Esophagus squamous epithelium (tissue), 5 donors: ENCODE measurements at regions not wholly inside any gene's neighbourhood (a gene's known extent, or its start where the extent isn't known, plus 50 kb on each side); places are given as distances from the start of the nearest gene placed in this dataset.

Source experiments
- DNase-seq: peaks from one replicate; lab custom pipeline; 2025; lab: John Stamatoyannopoulos, UW
- H3K27ac ChIP-seq, 4 donors: fragments of 200-600 bp; sonication (generic); one replicate each; pipeline ENCODE4 v1.5.1; 2016 to 2019; ENCODE audit warnings: mild to moderate bottlenecking in 1 of 4
- H3K27me3 ChIP-seq, 4 donors: fragments of 200-600 bp; sonication (generic); 1 replicate in 3 of 4; 2 replicates in 1 of 4; pipeline versions ENCODE4 v1.5.1 to v1.6.0; 2017 to 2021; ENCODE audit warnings: antibody characterized with exemption in 1 of 4
- H3K36me3 ChIP-seq, 3 donors: fragments of 200-600 bp; sonication (generic); one replicate each; pipeline ENCODE4 v1.5.1; 2016 to 2019
- H3K4me1 ChIP-seq, 3 donors: fragments of 200-600 bp; sonication (generic); one replicate each; pipeline ENCODE4 v1.5.1; 2017 to 2019
- H3K4me3 ChIP-seq, 4 donors: fragments of 200-600 bp; sonication (generic); 1 replicate in 3 of 4; 2 replicates in 1 of 4; pipeline ENCODE4 v1.5.1; 2016 to 2019; ENCODE audit warnings: mild to moderate bottlenecking in 2 of 4, moderate library complexity in 1 of 4
- H3K9me3 ChIP-seq, 3 donors: fragments of 200-600 bp; sonication (generic); one replicate each; pipeline ENCODE4 v1.5.1; 2016 to 2019
- CTCF ChIP-seq, 6 experiments: fragments of 450-650 bp in 4 of 6; fragments of 200-600 bp in 2 of 6; sonication (generic) in 2 of 6; IDR thresholded peaks; one replicate each; pipeline ENCODE4 v1.5.1; 2016 to 2019; ENCODE audit warnings: antibody characterized with exemption in 6 of 6, mild to moderate bottlenecking in 4 of 6, moderate library complexity in 4 of 6
- POLR2A ChIP-seq, 4 donors: fragments of 450-650 bp; IDR thresholded peaks; one replicate each; pipeline ENCODE4 v1.6.1; 2017; ENCODE audit warnings: antibody characterized with exemption in 4 of 4, mild to moderate bottlenecking in 4 of 4, moderate library complexity in 3 of 4
- WGBS, 2 donors: methylation state at CpG; one replicate each; pipeline ENCODE4 v1.1.5; 2018; 5-methylcytosine and 5-hydroxymethylcytosine counted together
- intact Hi-C: fragments of 100-400 bp; cut with DNase I; formaldehyde crosslinking; loops from one replicate; pipeline ENCODE4 v1.15.0; 2022
- donor health status: DM: yes; HTN: yes; CAD: no.

- intact Hi-C loops = no loop called here
- Histone ChIP-seq H3K36me3 (no peaks in the 10 kb centered on the region), H3K27me3 (no peaks in the 10 kb centered on the region), H3K9me3 (peaks cover 0 to 6% (median 0%) of the 10 kb centered on the region in 3 donors), H3K4me1 (no peaks in the 10 kb centered on the region), H3K4me3 (no peak overlapping the region), H3K27ac (no peak overlapping the region)
- DNase-seq = no peak
- TF ChIP-seq POLR2A (IDR thresholded peaks at IDR 0.05) = no peak
- TF ChIP-seq CTCF (IDR thresholded peaks at IDR 0.05) = no peak
- whole genome bisulfite sequencing, 2 donors = 64 to 72% methylated on average over 1 of the region's 1 CpG
Measured at GRCh38 chr2:168402531-168402930, 53.5 kb upstream of the CERS6 start.

GRCh38 chr2:168403736-168404135, 52.3 kb upstream of the CERS6 start:
- Histone ChIP-seq H3K4me1 (no peaks in the 10 kb centered on the region), H3K4me3 (no peak overlapping the region), H3K9me3 (peaks cover 0 to 13% (median 0%) of the 10 kb centered on the region in 3 donors), H3K27ac (no peak overlapping the region), H3K27me3 (no peaks in the 10 kb centered on the region), H3K36me3 (no peaks in the 10 kb centered on the region)
- no peak for DNase-seq
- TF ChIP-seq POLR2A (IDR thresholded peaks at IDR 0.05) (no peak), CTCF (IDR thresholded peaks at IDR 0.05) (no peak)
- WGBS, 2 donors = 79% methylated on average over 2 of the region's 2 CpGs
- intact Hi-C loops = no loop called here

- Histone ChIP-seq H3K4me3 (no peak overlapping the region), H3K27me3 (no peaks in the 10 kb centered on the region), H3K9me3 (peaks cover 0 to 13% (median 0%) of the 10 kb centered on the region in 3 donors), H3K36me3 (no peaks in the 10 kb centered on the region), H3K4me1 (no peaks in the 10 kb centered on the region), H3K27ac (no peak overlapping the region)
- TF ChIP-seq CTCF (IDR thresholded peaks at IDR 0.05) (no peak), POLR2A (IDR thresholded peaks at IDR 0.05) (no peak)
- intact Hi-C loops = no loop called here
- no peak for DNase-seq
- 64 to 73% methylated on average over 2 of the region's 2 CpGs for WGBS, 2 donors
Measured at GRCh38 chr2:168404764-168405163, 51.3 kb upstream of the CERS6 start.
